HepG2 (cell line): ENCODE measurements at regions not wholly inside any gene's neighbourhood (a gene's known extent, or its start where the extent isn't known, plus 50 kb on each side); places are given as distances from the start of the nearest gene placed in this dataset.

Experiments
- ATAC-seq: fragments of 200-7000 bp; cut with Tn5 transposase; 3 replicates; pipeline ENCODE4 v1.9.1; 2020; ENCODE audit warnings: mild to moderate bottlenecking, moderate library complexity
- BruUV-seq: library from RNA; stranded (reverse); fragments of 400-500 nt; replicated peaks from 2 replicates; lab custom pipeline; 2021; lab: Mats Ljungman, UMichigan
- CTCF ChIA-PET: fragments of 300-600 bp; formaldehyde crosslinking; extraction: SDS; loops from one replicate; lab custom pipeline; 2021; ENCODE audit warnings: low total read pairs, inconsistent platforms, low intra/inter-chr PET ratio; lab: Yijun Ruan, JAX
- POLR2A ChIA-PET: fragments of 350-600 bp; sonication (Branson Sonifier 250); formaldehyde crosslinking; loops from one replicate; lab custom pipeline; 2020; ENCODE audit warnings: antibody characterized with exemption, inconsistent platforms; lab: Yijun Ruan, JAX
- DNase-seq: peaks from one replicate; pipeline ENCODE4 v3.0.0-alpha.2; 2015; ENCODE audit warnings: low spot score
- FAIRE-seq: peaks from 3 replicates; lab custom pipeline; 2011; peaks lifted over from hg19 to GRCh38; lab: Jason Lieb, UNC
- H2AFZ ChIP-seq: one replicate; pipeline ENCODE4 v1.6.1; 2011; ENCODE audit warnings: low read length, inconsistent platforms
- H3K27ac ChIP-seq: fragments of 300-600 bp; 3 replicates; pipeline ENCODE4 v1.8.0; 2011; ENCODE audit warnings: mixed run types, mild to moderate bottlenecking, mixed read lengths, low read length, inconsistent platforms; ENCODE audit not compliant: insufficient read depth; ENCODE audit errors: extremely low read length
- H3K27me3 ChIP-seq, 2 experiments: fragments of 200-600 bp in 1 of 2; 2 replicates in 1 of 2; 3 replicates in 1 of 2; pipeline versions ENCODE4 v1.6.0 to v1.8.0; 2011; ENCODE audit warnings: low read length in 2 of 2, mild to moderate bottlenecking in 2 of 2, moderate library complexity in 2 of 2, inconsistent platforms in 1 of 2; ENCODE audit not compliant: insufficient read depth in 2 of 2, control insufficient read depth in 1 of 2
- H3K36me3 ChIP-seq, 2 experiments: fragments of 200-600 bp in 1 of 2; replicated peaks in 1 of 2; 2 replicates in 1 of 2; 3 replicates in 1 of 2; pipeline versions ENCODE4 v1.5.1 to v1.8.0; 2011; ENCODE audit warnings: low read length in 2 of 2, inconsistent platforms in 1 of 2; ENCODE audit not compliant: insufficient read depth in 2 of 2, control insufficient read depth in 1 of 2
- H3K4me1 ChIP-seq: 2 replicates; pipeline ENCODE4 v1.5.1; 2012; ENCODE audit warnings: low read length, inconsistent platforms; ENCODE audit not compliant: insufficient read depth
- H3K4me2 ChIP-seq: 2 replicates; pipeline ENCODE4 v1.6.0; 2011; ENCODE audit warnings: low read depth, low read length, inconsistent platforms
- H3K4me3 ChIP-seq, 3 experiments: fragments of 200-600 bp in 1 of 3; sonication (generic), shearing (Covaris generic) in 1 of 3; replicated peaks in 1 of 3; 2 replicates each; pipeline ENCODE4 v1.5.1; 2011 to 2016; ENCODE audit warnings: low read length in 3 of 3, inconsistent platforms in 2 of 3, low read depth in 2 of 3, mild to moderate bottlenecking in 2 of 3, control low read depth in 1 of 3, mixed read lengths in 1 of 3; ENCODE audit not compliant: insufficient read depth in 1 of 3
- H3K79me2 ChIP-seq: one replicate; pipeline ENCODE4 v1.6.1; 2011; ENCODE audit warnings: low read length, inconsistent platforms; ENCODE audit not compliant: insufficient read depth
- H3K9ac ChIP-seq: 2 replicates; pipeline ENCODE4 v1.6.0; 2011; ENCODE audit warnings: mild to moderate bottlenecking, low read depth, low read length, inconsistent platforms; ENCODE audit not compliant: insufficient read depth
- H3K9me3 ChIP-seq: 2 replicates; pipeline ENCODE4 v1.5.1; 2012; ENCODE audit warnings: mild to moderate bottlenecking, low read length
- H4K20me1 ChIP-seq: 2 replicates; pipeline ENCODE4 v1.6.0; 2011; ENCODE audit warnings: inconsistent platforms, mild to moderate bottlenecking, low read length, moderate library complexity; ENCODE audit not compliant: insufficient read depth
- ARHGAP35 ChIP-seq: sonication (generic); formaldehyde crosslinking; IDR thresholded peaks from 2 replicates; pipeline ENCODE4 v1.9.0; 2022; ENCODE audit warnings: mild to moderate bottlenecking, inconsistent platforms, moderate library complexity, missing genetic modification reagents, borderline replicate concordance
- BORCS8-MEF2B ChIP-seq: sonication (generic); formaldehyde crosslinking; IDR thresholded peaks from 2 replicates; pipeline ENCODE4 v1.8.0; 2022; ENCODE audit warnings: mild to moderate bottlenecking, missing genetic modification reagents
- KAT2B ChIP-seq: fragments of 150-350 bp; IDR thresholded peaks from 2 replicates; pipeline ENCODE4 v1.6.1; 2014; ENCODE audit warnings: low read depth, low read length, borderline replicate concordance
- KDM2A ChIP-seq: sonication (generic); formaldehyde crosslinking; IDR thresholded peaks from 2 replicates; pipeline ENCODE4 v1.4.0; 2020; ENCODE audit warnings: low read depth, missing genetic modification reagents, borderline replicate concordance
- NKX3-1 ChIP-seq: sonication (generic); formaldehyde crosslinking; IDR thresholded peaks from 2 replicates; pipeline ENCODE4 v1.5.0; 2020; ENCODE audit warnings: missing genetic modification reagents
- NR2F2 ChIP-seq: IDR thresholded peaks from 2 replicates; pipeline ENCODE4 v1.6.1; 2012; ENCODE audit warnings: low read depth, inconsistent platforms, borderline replicate concordance
- SALL2 ChIP-seq: sonication (generic); formaldehyde crosslinking; IDR thresholded peaks from 2 replicates; pipeline ENCODE4 v1.8.1; 2023; ENCODE audit warnings: mild to moderate bottlenecking, missing genetic modification reagents, inconsistent platforms
- SP140L ChIP-seq: sonication (generic); formaldehyde crosslinking; IDR thresholded peaks from 2 replicates; pipeline ENCODE4 v1.4.0; 2020; ENCODE audit warnings: missing genetic modification reagents, borderline replicate concordance
- ZNF20 ChIP-seq: sonication (generic); formaldehyde crosslinking; IDR thresholded peaks from 2 replicates; pipeline ENCODE4 v1.4.0; 2020; ENCODE audit warnings: mild to moderate bottlenecking, moderate library complexity, missing genetic modification reagents
- ZNF337 ChIP-seq: sonication (generic); formaldehyde crosslinking; IDR thresholded peaks from 2 replicates; pipeline ENCODE4 v1.5.1; 2020; ENCODE audit warnings: missing genetic modification reagents, low read depth, mild to moderate bottlenecking, borderline replicate concordance
- ZNF558 ChIP-seq: sonication (generic); formaldehyde crosslinking; IDR thresholded peaks from 2 replicates; pipeline ENCODE4 v1.9.0; 2022; ENCODE audit warnings: mild to moderate bottlenecking, missing genetic modification reagents, borderline replicate concordance
- ZNF713 ChIP-seq: sonication (generic); formaldehyde crosslinking; IDR thresholded peaks from 2 replicates; pipeline ENCODE4 v1.4.0; 2020; ENCODE audit warnings: mild to moderate bottlenecking, missing genetic modification reagents
- ZNF775 ChIP-seq: sonication (generic); formaldehyde crosslinking; IDR thresholded peaks from 2 replicates; pipeline ENCODE4 v1.4.0; 2020; ENCODE audit warnings: missing genetic modification reagents, mild to moderate bottlenecking, moderate library complexity, borderline replicate concordance
- ZNF839 ChIP-seq: sonication (generic); formaldehyde crosslinking; IDR thresholded peaks from 2 replicates; pipeline ENCODE4 v1.4.0; 2020; ENCODE audit warnings: missing genetic modification reagents, mild to moderate bottlenecking, borderline replicate concordance
- ZNF850 ChIP-seq: sonication (generic); formaldehyde crosslinking; conservative IDR thresholded peaks from 2 replicates; pipeline ENCODE4 v1.9.0; 2021; ENCODE audit warnings: mild to moderate bottlenecking, missing genetic modification reagents
- ZSCAN9 ChIP-seq: IDR thresholded peaks from 2 replicates; pipeline ENCODE4 v1.6.1; 2016; ENCODE audit warnings: borderline replicate concordance
- ZXDC ChIP-seq: sonication (generic); formaldehyde crosslinking; IDR thresholded peaks from 2 replicates; pipeline ENCODE4 v1.5.0; 2020; ENCODE audit warnings: mild to moderate bottlenecking, missing genetic modification reagents
- WGBS: methylation state at CpG from one replicate; pipeline ENCODE4 v1.1.6; 2017; ENCODE audit warnings: low lambda C conversion rate; 5-methylcytosine and 5-hydroxymethylcytosine counted together
- in situ Hi-C: cut with HindIII; loops from 2 replicates; pipeline ENCODE4 v1.10.0; 2017; ENCODE audit warnings: low pct_unique_long_range_greater_than_20kb; ENCODE audit not compliant: extremely low pct_ligation_motif_present
- intact Hi-C: fragments of 100-400 bp; cut with micrococcal nuclease; formaldehyde crosslinking; loops from one replicate; pipeline ENCODE4 v1.10.0; 2022; ENCODE audit not compliant: unreplicated experiment
- TF ChIP-seq, protein P1 (sequence below): sonication (generic); formaldehyde crosslinking; IDR thresholded peaks from 2 replicates; pipeline ENCODE4 v1.5.1; 2020; ENCODE audit warnings: mild to moderate bottlenecking, missing genetic modification reagents, borderline replicate concordance
- TF ChIP-seq, protein P2 (sequence below): sonication (generic); formaldehyde crosslinking; IDR thresholded peaks from 2 replicates; pipeline ENCODE4 v1.4.0; 2020; ENCODE audit warnings: missing genetic modification reagents

- DNase-seq (no peak), ATAC-seq (no peak), FAIRE-seq (no peak)
- no peak overlapping the region for H3K9ac ChIP-seq
- H3K27me3 ChIP-seq: no peaks in the 10 kb centered on the region
- intact Hi-C loops: no loop called here
- no peak overlapping the region for H3K4me2 ChIP-seq
- WGBS: 17% methylated on average over 1 of the region's 1 CpG
- ChIA-PET POLR2A (no interaction called here), CTCF (no interaction called here)
- in situ Hi-C loops: no loop called here
- no peak for TF ChIP-seq SP140L (CRISPR knock-in tag)
- TF ChIP-seq KDM2A: no peak
- TF ChIP-seq, protein P1, sequence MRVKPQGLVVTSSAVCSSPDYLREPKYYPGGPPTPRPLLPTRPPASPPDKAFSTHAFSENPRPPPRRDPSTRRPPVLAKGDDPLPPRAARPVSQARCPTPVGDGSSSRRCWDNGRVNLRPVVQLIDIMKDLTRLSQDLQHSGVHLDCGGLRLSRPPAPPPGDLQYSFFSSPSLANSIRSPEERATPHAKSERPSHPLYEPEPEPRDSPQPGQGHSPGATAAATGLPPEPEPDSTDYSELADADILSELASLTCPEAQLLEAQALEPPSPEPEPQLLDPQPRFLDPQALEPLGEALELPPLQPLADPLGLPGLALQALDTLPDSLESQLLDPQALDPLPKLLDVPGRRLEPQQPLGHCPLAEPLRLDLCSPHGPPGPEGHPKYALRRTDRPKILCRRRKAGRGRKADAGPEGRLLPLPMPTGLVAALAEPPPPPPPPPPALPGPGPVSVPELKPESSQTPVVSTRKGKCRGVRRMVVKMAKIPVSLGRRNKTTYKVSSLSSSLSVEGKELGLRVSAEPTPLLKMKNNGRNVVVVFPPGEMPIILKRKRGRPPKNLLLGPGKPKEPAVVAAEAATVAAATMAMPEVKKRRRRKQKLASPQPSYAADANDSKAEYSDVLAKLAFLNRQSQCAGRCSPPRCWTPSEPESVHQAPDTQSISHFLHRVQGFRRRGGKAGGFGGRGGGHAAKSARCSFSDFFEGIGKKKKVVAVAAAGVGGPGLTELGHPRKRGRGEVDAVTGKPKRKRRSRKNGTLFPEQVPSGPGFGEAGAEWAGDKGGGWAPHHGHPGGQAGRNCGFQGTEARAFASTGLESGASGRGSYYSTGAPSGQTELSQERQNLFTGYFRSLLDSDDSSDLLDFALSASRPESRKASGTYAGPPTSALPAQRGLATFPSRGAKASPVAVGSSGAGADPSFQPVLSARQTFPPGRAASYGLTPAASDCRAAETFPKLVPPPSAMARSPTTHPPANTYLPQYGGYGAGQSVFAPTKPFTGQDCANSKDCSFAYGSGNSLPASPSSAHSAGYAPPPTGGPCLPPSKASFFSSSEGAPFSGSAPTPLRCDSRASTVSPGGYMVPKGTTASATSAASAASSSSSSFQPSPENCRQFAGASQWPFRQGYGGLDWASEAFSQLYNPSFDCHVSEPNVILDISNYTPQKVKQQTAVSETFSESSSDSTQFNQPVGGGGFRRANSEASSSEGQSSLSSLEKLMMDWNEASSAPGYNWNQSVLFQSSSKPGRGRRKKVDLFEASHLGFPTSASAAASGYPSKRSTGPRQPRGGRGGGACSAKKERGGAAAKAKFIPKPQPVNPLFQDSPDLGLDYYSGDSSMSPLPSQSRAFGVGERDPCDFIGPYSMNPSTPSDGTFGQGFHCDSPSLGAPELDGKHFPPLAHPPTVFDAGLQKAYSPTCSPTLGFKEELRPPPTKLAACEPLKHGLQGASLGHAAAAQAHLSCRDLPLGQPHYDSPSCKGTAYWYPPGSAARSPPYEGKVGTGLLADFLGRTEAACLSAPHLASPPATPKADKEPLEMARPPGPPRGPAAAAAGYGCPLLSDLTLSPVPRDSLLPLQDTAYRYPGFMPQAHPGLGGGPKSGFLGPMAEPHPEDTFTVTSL (CRISPR knock-in tag): no peak
- TF ChIP-seq BORCS8-MEF2B (CRISPR knock-in tag): no peak
- TF ChIP-seq, protein P2, sequence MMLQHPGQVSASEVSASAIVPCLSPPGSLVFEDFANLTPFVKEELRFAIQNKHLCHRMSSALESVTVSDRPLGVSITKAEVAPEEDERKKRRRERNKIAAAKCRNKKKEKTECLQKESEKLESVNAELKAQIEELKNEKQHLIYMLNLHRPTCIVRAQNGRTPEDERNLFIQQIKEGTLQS (CRISPR knock-in tag): no peak
- no peak for TF ChIP-seq NKX3-1 (CRISPR knock-in tag)
- TF ChIP-seq ZNF850 (CRISPR knock-in tag): no peak
- TF ChIP-seq KAT2B: no peak
- TF ChIP-seq ZNF558: no peak
- no peak for TF ChIP-seq ZNF775
- no peak for TF ChIP-seq NR2F2
- no peak for TF ChIP-seq ARHGAP35 (CRISPR knock-in tag)
- TF ChIP-seq ZXDC (CRISPR knock-in tag): no peak
- no peak for TF ChIP-seq ZNF839 (CRISPR knock-in tag)
- TF ChIP-seq ZSCAN9: no peak
- TF ChIP-seq ZNF337 (CRISPR knock-in tag): no peak
- no peak for TF ChIP-seq ZNF713
- no peak for TF ChIP-seq ZNF20 (CRISPR knock-in tag)
- TF ChIP-seq SALL2 (CRISPR knock-in tag): no peak
- H3K36me3 ChIP-seq: no peaks in the 10 kb centered on the region
- H3K27ac ChIP-seq: no peak overlapping the region
- peaks cover 83% of the 10 kb centered on the region for H3K9me3 ChIP-seq
- no peak overlapping the region for H2AFZ ChIP-seq
- no peaks in the 10 kb centered on the region for H4K20me1 ChIP-seq
- H3K79me2 ChIP-seq: no peaks in the 10 kb centered on the region
- no peak overlapping the region for H3K4me3 ChIP-seq
- H3K4me1 ChIP-seq: no peaks in the 10 kb centered on the region
- BruUV-seq: no TSS peak
Measured at GRCh38 chr21:25459993-25460392, 147.3 kb downstream of the MRPL39 start.
